ENCODE measurements at regions not wholly inside any gene's neighbourhood (a gene's known extent, or its start where the extent isn't known, plus 50 kb on each side); places are given as distances from the start of the nearest gene placed in this dataset.

DNA sequence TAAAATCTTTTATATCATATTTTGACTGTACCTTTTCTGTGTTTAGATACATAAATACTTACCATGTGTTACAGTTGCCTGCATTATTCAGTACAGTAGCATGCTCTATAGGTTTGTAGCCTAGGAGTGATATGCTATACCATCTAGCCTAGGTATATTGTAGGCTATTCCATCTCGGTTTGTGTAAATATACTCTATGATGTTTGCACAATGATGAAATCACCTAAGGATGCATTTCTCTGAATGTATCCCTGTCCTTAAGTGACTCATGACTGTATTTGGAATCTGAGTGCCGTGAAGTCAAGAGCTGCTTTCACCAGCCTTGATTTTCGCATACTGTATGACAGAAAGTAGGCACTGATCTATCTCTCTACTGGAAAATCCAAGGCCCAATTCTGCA, 129.9 kb downstream of the UTRN start (continued):
- TF ChIP-seq, protein P1, sequence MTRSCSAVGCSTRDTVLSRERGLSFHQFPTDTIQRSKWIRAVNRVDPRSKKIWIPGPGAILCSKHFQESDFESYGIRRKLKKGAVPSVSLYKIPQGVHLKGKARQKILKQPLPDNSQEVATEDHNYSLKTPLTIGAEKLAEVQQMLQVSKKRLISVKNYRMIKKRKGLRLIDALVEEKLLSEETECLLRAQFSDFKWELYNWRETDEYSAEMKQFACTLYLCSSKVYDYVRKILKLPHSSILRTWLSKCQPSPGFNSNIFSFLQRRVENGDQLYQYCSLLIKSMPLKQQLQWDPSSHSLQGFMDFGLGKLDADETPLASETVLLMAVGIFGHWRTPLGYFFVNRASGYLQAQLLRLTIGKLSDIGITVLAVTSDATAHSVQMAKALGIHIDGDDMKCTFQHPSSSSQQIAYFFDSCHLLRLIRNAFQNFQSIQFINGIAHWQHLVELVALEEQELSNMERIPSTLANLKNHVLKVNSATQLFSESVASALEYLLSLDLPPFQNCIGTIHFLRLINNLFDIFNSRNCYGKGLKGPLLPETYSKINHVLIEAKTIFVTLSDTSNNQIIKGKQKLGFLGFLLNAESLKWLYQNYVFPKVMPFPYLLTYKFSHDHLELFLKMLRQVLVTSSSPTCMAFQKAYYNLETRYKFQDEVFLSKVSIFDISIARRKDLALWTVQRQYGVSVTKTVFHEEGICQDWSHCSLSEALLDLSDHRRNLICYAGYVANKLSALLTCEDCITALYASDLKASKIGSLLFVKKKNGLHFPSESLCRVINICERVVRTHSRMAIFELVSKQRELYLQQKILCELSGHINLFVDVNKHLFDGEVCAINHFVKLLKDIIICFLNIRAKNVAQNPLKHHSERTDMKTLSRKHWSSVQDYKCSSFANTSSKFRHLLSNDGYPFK (CRISPR knock-in tag; IDR thresholded peaks at IDR 0.05; ENCODE audit: borderline replicate concordance) = no peak
- TF ChIP-seq SRF (IDR thresholded peaks at IDR 0.05; ENCODE audit: low read depth, low read length) (peak; percentile 54; the same call in 1 of the 2 replicates), MYNN (CRISPR knock-in tag; IDR thresholded peaks at IDR 0.05; ENCODE audit: low read depth) (no peak), ZNF572 (CRISPR knock-in tag; IDR thresholded peaks at IDR 0.05) (no peak), ZNF776 (CRISPR knock-in tag; IDR thresholded peaks at IDR 0.05) (no peak), FOXP1 (IDR thresholded peaks at IDR 0.05) (no peak), FOXP1 (CRISPR knock-in tag; IDR thresholded peaks at IDR 0.05) (peak; percentile 71; the same call in 1 of the 2 replicates), MAFG (CRISPR knock-in tag; IDR thresholded peaks at IDR 0.05) (no peak), RARG (CRISPR knock-in tag; IDR thresholded peaks at IDR 0.05; ENCODE audit: low read depth) (no peak), KLF16 (CRISPR knock-in tag; IDR thresholded peaks at IDR 0.05) (0 out of 4 replicates have a peak, but pooled peaks of 1 of the 2 experiments have one; percentile 51), ZFP36L1 (CRISPR knock-in tag; IDR thresholded peaks at IDR 0.05) (no peak), HMG20A (CRISPR knock-in tag; IDR thresholded peaks at IDR 0.05; ENCODE audit: borderline replicate concordance) (peak; percentile 95), MTA3 (CRISPR knock-in tag; IDR thresholded peaks at IDR 0.05) (no peak), FOXP4 (CRISPR knock-in tag; IDR thresholded peaks at IDR 0.05) (peak; percentile 84), ZNF501 (CRISPR knock-in tag; IDR thresholded peaks at IDR 0.05) (no peak), ZNF574 (CRISPR knock-in tag; IDR thresholded peaks at IDR 0.05) (peak; percentile 89), ZKSCAN1 (IDR thresholded peaks at IDR 0.05; ENCODE audit: low read length) (no peak), HDAC6 (IDR thresholded peaks at IDR 0.05; ENCODE audit: low read depth, low read length) (no peak), TFDP1 (CRISPR knock-in tag; IDR thresholded peaks at IDR 0.05; ENCODE audit: borderline replicate concordance) (no peak)
- TF ChIP-seq, protein P2, sequence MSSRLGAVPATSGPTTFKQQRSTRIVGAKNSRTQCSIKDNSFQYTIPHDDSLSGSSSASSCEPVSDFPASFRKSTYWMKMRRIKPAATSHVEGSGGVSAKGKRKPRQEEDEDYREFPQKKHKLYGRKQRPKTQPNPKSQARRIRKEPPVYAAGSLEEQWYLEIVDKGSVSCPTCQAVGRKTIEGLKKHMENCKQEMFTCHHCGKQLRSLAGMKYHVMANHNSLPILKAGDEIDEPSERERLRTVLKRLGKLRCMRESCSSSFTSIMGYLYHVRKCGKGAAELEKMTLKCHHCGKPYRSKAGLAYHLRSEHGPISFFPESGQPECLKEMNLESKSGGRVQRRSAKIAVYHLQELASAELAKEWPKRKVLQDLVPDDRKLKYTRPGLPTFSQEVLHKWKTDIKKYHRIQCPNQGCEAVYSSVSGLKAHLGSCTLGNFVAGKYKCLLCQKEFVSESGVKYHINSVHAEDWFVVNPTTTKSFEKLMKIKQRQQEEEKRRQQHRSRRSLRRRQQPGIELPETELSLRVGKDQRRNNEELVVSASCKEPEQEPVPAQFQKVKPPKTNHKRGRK (CRISPR knock-in tag; IDR thresholded peaks at IDR 0.05) = no peak

All from HepG2 (cell line).